IMR-90 (cell line): ENCODE measurements at regions not wholly inside any gene's neighbourhood (a gene's known extent, or its start where the extent isn't known, plus 50 kb on each side); places are given as distances from the start of the nearest gene placed in this dataset.

ENCODE experiments used
- BHLHE40 ChIP-seq: fragments of 150-350 bp; IDR thresholded peaks from 2 replicates; pipeline ENCODE4 v1.6.1; 2016; ENCODE audit warnings: mild to moderate bottlenecking, low read depth, low read length
- MAFK ChIP-seq: IDR thresholded peaks from 2 replicates; pipeline ENCODE4 v1.6.1; 2012; ENCODE audit warnings: low read depth, low read length, improper control_type of control experiment
- MXI1 ChIP-seq: IDR thresholded peaks from 2 replicates; pipeline ENCODE4 v1.6.1; 2012; ENCODE audit warnings: low read depth, mild to moderate bottlenecking, low read length, moderate library complexity, borderline replicate concordance
- POLR2A ChIP-seq: IDR thresholded peaks from 2 replicates; pipeline ENCODE4 v1.6.1; 2012; ENCODE audit warnings: mild to moderate bottlenecking, low read depth, low read length
- RAD21 ChIP-seq: IDR thresholded peaks from 2 replicates; pipeline ENCODE4 v1.6.1; 2012; ENCODE audit warnings: low read length, improper control_type of control experiment
- RCOR1 ChIP-seq: IDR thresholded peaks from 2 replicates; pipeline ENCODE4 v1.6.1; 2012; ENCODE audit warnings: mild to moderate bottlenecking, low read length, improper control_type of control experiment; ENCODE audit not compliant: insufficient replicate concordance
- RFX5 ChIP-seq: IDR thresholded peaks from 2 replicates; pipeline ENCODE4 v1.8.0; 2012; ENCODE audit warnings: low read depth, mild to moderate bottlenecking, low read length, moderate library complexity
- USF2 ChIP-seq: fragments of 150-350 bp; IDR thresholded peaks from 2 replicates; pipeline ENCODE4 v1.6.1; 2017; ENCODE audit warnings: mild to moderate bottlenecking, antibody characterized with exemption, low read length, low read depth
- TF ChIP-seq, protein P1 (sequence below): conservative IDR thresholded peaks from 2 replicates; pipeline ENCODE4 v1.5.1; 2012; ENCODE audit warnings: mild to moderate bottlenecking, low read depth, low read length, improper control_type of control experiment

- no peak for TF ChIP-seq POLR2A
- TF ChIP-seq, protein P1, sequence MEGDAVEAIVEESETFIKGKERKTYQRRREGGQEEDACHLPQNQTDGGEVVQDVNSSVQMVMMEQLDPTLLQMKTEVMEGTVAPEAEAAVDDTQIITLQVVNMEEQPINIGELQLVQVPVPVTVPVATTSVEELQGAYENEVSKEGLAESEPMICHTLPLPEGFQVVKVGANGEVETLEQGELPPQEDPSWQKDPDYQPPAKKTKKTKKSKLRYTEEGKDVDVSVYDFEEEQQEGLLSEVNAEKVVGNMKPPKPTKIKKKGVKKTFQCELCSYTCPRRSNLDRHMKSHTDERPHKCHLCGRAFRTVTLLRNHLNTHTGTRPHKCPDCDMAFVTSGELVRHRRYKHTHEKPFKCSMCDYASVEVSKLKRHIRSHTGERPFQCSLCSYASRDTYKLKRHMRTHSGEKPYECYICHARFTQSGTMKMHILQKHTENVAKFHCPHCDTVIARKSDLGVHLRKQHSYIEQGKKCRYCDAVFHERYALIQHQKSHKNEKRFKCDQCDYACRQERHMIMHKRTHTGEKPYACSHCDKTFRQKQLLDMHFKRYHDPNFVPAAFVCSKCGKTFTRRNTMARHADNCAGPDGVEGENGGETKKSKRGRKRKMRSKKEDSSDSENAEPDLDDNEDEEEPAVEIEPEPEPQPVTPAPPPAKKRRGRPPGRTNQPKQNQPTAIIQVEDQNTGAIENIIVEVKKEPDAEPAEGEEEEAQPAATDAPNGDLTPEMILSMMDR = no peak
- no peak for TF ChIP-seq USF2
- TF ChIP-seq RFX5 = no peak
- no peak for TF ChIP-seq MAFK
- TF ChIP-seq BHLHE40 = no peak
- no peak for TF ChIP-seq MXI1
- no peak for TF ChIP-seq RCOR1
- no peak for TF ChIP-seq RAD21
These were observed 74.5 kb upstream of the PLS3 start for GRCh38 chrX:115486510-115486909.
